B cell (primary cell): ENCODE measurements at regions not wholly inside any gene's neighbourhood (a gene's known extent, or its start where the extent isn't known, plus 50 kb on each side); places are given as distances from the start of the nearest gene placed in this dataset.

Experiments
- ATAC-seq: fragments of 200-7000 bp; cut with Tn5 transposase; one replicate; pipeline ENCODE4 v1.10.0; 2021; ENCODE audit warnings: low read depth, mild to moderate bottlenecking, moderate number of reproducible peaks, moderate library complexity
- CTCF ChIA-PET: fragments of 350-600 bp; sonication (Branson Sonifier 250); formaldehyde crosslinking; loops from one replicate; lab custom pipeline; 2021; ENCODE audit warnings: antibody characterized with exemption, inconsistent platforms; lab: Charles Lee
- POLR2A ChIA-PET: fragments of 350-600 bp; sonication (Branson Sonifier 250); formaldehyde crosslinking; loops from one replicate; lab custom pipeline; 2021; ENCODE audit warnings: antibody characterized with exemption; lab: Charles Lee
- DNase-seq: peaks from one replicate; pipeline ENCODE4 v3.0.0; 2013
- H2AFZ ChIP-seq: 2 replicates; pipeline ENCODE4 v1.6.1; 2012; ENCODE audit warnings: mild to moderate bottlenecking, low read depth, low read length; ENCODE audit not compliant: insufficient read depth, poor library complexity, severe bottlenecking
- H3K27ac ChIP-seq, 2 donors: 1 replicate in 1 of 2; 2 replicates in 1 of 2; pipeline ENCODE4 v1.5.1; 2012 to 2013; ENCODE audit warnings: low read length in 2 of 2, mild to moderate bottlenecking in 2 of 2, moderate library complexity in 1 of 2
- H3K27me3 ChIP-seq, 4 experiments: fragments of 200-600 bp in 1 of 4; sonication (generic) in 1 of 4; replicated peaks in 1 of 4; 1 replicate in 2 of 4; 2 replicates in 2 of 4; pipeline versions ENCODE4 v1.6.1 to v1.7.0; 2013 to 2016; ENCODE audit warnings: low read length in 3 of 4, mild to moderate bottlenecking in 2 of 4, mixed read lengths in 1 of 4, moderate library complexity in 1 of 4; ENCODE audit not compliant: insufficient read depth in 4 of 4, control insufficient read depth in 3 of 4; ENCODE audit errors: control extremely low read depth in 1 of 4
- H3K36me3 ChIP-seq, 2 experiments: replicated peaks in 1 of 2; 1 replicate in 1 of 2; 2 replicates in 1 of 2; pipeline versions ENCODE4 v1.6.1 to v1.7.1; 2013; ENCODE audit warnings: low read length in 1 of 2; ENCODE audit not compliant: insufficient read depth in 2 of 2, control insufficient read depth in 1 of 2; ENCODE audit errors: control extremely low read depth in 1 of 2, extremely low read depth in 1 of 2
- H3K4me1 ChIP-seq, 2 donors: fragments of 200-600 bp in 1 of 2; sonication (generic) in 1 of 2; 1 replicate in 1 of 2; 2 replicates in 1 of 2; pipeline versions ENCODE4 v1.5.1 to v1.6.1; 2013 to 2017; ENCODE audit warnings: low read length in 2 of 2; ENCODE audit not compliant: control insufficient read depth in 2 of 2, insufficient read depth in 2 of 2
- H3K4me2 ChIP-seq: replicated peaks from 2 replicates; pipeline ENCODE3; 2012; ENCODE audit warnings: mild to moderate bottlenecking, low read depth, low read length; ENCODE audit not compliant: poor library complexity, severe bottlenecking
- H3K4me3 ChIP-seq, 5 experiments: fragments of 200-600 bp in 1 of 5; sonication (generic) in 1 of 5; 1 replicate in 3 of 5; 2 replicates in 2 of 5; pipeline versions ENCODE4 v1.5.1 to v1.7.0; 2011 to 2016; ENCODE audit warnings: low read length in 4 of 5, mild to moderate bottlenecking in 4 of 5, low read depth in 2 of 5, control low read depth in 1 of 5, moderate library complexity in 1 of 5; ENCODE audit not compliant: insufficient read depth in 1 of 5; ENCODE audit errors: control extremely low read depth in 1 of 5, extremely low read depth in 1 of 5
- H3K79me2 ChIP-seq: fragments of 200-600 bp; sonication (generic); one replicate; pipeline ENCODE4 v1.6.0; 2016; ENCODE audit warnings: low read length; ENCODE audit not compliant: control insufficient read depth, insufficient read depth
- H3K9ac ChIP-seq: fragments of 200-600 bp; sonication (generic); 2 replicates; pipeline ENCODE4 v1.6.1; 2017; ENCODE audit warnings: mild to moderate bottlenecking, low read length, moderate library complexity
- H3K9me3 ChIP-seq, 3 donors: one replicate each; pipeline versions ENCODE4 v1.6.1 to v1.7.1; 2013; ENCODE audit warnings: low read length in 2 of 3; ENCODE audit not compliant: control insufficient read depth in 2 of 3, insufficient read depth in 1 of 3; ENCODE audit errors: control extremely low read depth in 1 of 3
- H4K20me1 ChIP-seq: 2 replicates; pipeline ENCODE4 v1.6.0; 2012; ENCODE audit warnings: mild to moderate bottlenecking, low read length; ENCODE audit not compliant: insufficient read depth, control insufficient read depth, poor library complexity, severe bottlenecking
- H3K27ac Mint-ChIP-seq: one replicate; pipeline ENCODE4 v1.8.0; 2021; ENCODE audit warnings: mixed read lengths
- H3K27me3 Mint-ChIP-seq: one replicate; pipeline ENCODE4 v1.8.0; 2021; ENCODE audit warnings: mixed read lengths
- H3K4me1 Mint-ChIP-seq: one replicate; pipeline ENCODE4 v1.8.0; 2021; ENCODE audit warnings: mixed read lengths
- H3K4me3 Mint-ChIP-seq: one replicate; pipeline ENCODE4 v1.8.0; 2021; ENCODE audit warnings: mixed read lengths
- H3K9me3 Mint-ChIP-seq: one replicate; pipeline ENCODE4 v1.8.0; 2022; ENCODE audit warnings: mixed read lengths; ENCODE audit not compliant: insufficient read depth
- EZH2 ChIP-seq: IDR thresholded peaks from 2 replicates; pipeline ENCODE4 v1.6.1; 2012; ENCODE audit warnings: borderline replicate concordance, low read depth, mild to moderate bottlenecking, moderate library complexity, low read length; ENCODE audit not compliant: insufficient read depth, poor library complexity, severe bottlenecking
- WGBS: methylation state at CpG from one replicate; pipeline ENCODE4 v1.1.5; 2013; ENCODE audit warnings: missing lambda C conversion rate; ENCODE audit not compliant: insufficient coverage; 5-methylcytosine and 5-hydroxymethylcytosine counted together
- intact Hi-C: fragments of 100-400 bp; cut with micrococcal nuclease; formaldehyde crosslinking; loops from one replicate; pipeline ENCODE4 v1.10.0; 2022
- TF ChIP-seq, protein P1 (sequence below): fragments of 200-600 bp; IDR thresholded peaks from one replicate; pipeline ENCODE4 v1.8.0; 2022; ENCODE audit warnings: antibody characterized with exemption, mild to moderate bottlenecking

DNA sequence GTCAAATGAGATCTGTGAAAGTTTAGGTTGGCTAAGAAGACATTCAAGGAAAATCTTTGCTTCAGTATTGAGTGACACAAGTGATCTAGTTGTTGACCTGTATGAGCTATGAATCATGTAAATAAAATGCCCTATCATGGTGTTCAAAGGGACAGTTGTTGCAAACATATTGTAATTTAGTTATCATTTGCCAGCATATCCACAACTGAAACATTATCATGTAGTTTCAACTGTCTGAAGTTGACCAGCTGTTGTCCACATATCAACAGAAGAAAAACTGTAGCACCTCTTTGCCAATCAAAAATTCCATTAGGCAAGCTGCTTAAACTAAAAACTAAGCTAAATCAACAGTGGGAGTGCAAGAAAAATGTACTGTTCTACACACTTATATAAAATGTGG lies 527.1 kb upstream of the NRXN1 start:
- Mint-ChIP-seq H3K4me3 (no peak overlapping the region), H3K9me3 (peaks cover 2% of the 10 kb centered on the region), H3K27me3 (no peaks in the 10 kb centered on the region), H3K4me1 (no peaks in the 10 kb centered on the region), H3K27ac (no peak overlapping the region)
- ATAC-seq, result no peak
- Histone ChIP-seq H3K4me3 (no peak overlapping the region), H3K36me3 (no peaks in the 10 kb centered on the region), H3K27ac (no peak overlapping the region), H4K20me1 (no peaks in the 10 kb centered on the region), H2AFZ (no peak overlapping the region), H3K9ac (no peak overlapping the region), H3K79me2 (no peaks in the 10 kb centered on the region), H3K9me3 (peaks cover 0 to 3% (median 0%) of the 10 kb centered on the region in 3 donors), H3K4me1 (no peaks in the 10 kb centered on the region), H3K4me2 (no peak overlapping the region), H3K27me3 (no peaks in the 10 kb centered on the region)
- ChIA-PET POLR2A (no interaction called here), CTCF (no interaction called here)
- intact Hi-C loops, result no loop called here
- no peak for DNase-seq
- no peak for TF ChIP-seq EZH2
- TF ChIP-seq, protein P1, sequence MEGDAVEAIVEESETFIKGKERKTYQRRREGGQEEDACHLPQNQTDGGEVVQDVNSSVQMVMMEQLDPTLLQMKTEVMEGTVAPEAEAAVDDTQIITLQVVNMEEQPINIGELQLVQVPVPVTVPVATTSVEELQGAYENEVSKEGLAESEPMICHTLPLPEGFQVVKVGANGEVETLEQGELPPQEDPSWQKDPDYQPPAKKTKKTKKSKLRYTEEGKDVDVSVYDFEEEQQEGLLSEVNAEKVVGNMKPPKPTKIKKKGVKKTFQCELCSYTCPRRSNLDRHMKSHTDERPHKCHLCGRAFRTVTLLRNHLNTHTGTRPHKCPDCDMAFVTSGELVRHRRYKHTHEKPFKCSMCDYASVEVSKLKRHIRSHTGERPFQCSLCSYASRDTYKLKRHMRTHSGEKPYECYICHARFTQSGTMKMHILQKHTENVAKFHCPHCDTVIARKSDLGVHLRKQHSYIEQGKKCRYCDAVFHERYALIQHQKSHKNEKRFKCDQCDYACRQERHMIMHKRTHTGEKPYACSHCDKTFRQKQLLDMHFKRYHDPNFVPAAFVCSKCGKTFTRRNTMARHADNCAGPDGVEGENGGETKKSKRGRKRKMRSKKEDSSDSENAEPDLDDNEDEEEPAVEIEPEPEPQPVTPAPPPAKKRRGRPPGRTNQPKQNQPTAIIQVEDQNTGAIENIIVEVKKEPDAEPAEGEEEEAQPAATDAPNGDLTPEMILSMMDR, result no peak

DNA sequence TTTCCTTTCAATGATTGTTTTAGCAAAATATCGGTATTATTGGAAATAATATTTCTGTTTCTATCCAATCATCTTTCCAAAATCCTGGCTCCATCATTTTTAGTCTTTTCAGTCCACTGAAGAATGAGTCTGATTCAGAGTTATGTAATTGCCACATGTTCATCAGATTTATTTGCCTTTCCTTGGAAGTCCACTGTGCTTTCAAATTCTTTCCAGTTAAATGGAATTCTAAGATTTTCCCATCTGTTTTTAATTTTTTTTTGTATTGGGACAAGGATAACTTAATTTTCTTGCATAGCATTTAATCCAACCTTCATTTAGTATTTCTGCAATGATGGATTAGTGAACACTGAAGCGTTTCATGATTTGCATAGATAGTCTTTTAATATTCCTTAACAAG lies 521.5 kb upstream of the NRXN1 start:
- TF ChIP-seq EZH2, result no peak
- TF ChIP-seq, protein P1, result no peak
- H3K9ac ChIP-seq, result no peak overlapping the region
- no peak overlapping the region for H2AFZ ChIP-seq
- H4K20me1 ChIP-seq, result no peaks in the 10 kb centered on the region
- H3K36me3 ChIP-seq, result no peaks in the 10 kb centered on the region
- H3K27ac ChIP-seq, result no peak overlapping the region
- no peak for ATAC-seq
- ChIA-PET CTCF (no interaction called here), POLR2A (no interaction called here)
- intact Hi-C loops, result no loop called here
- no peaks in the 10 kb centered on the region for H3K27me3 ChIP-seq
- Mint-ChIP-seq H3K4me1 (no peaks in the 10 kb centered on the region), H3K27ac (no peak overlapping the region), H3K4me3 (no peak overlapping the region), H3K27me3 (no peaks in the 10 kb centered on the region), H3K9me3 (no peaks in the 10 kb centered on the region)
- no peak overlapping the region for H3K4me3 ChIP-seq
- WGBS, result no CpG with 5 or more reads among the region's 2 CpGs
- peaks cover 0 to 3% (median 0%) of the 10 kb centered on the region in 3 donors for H3K9me3 ChIP-seq
- no peaks in the 10 kb centered on the region for H3K4me1 ChIP-seq
- DNase-seq, result no peak
- no peak overlapping the region for H3K4me2 ChIP-seq
- H3K79me2 ChIP-seq, result no peaks in the 10 kb centered on the region
